ENCODE measurements at regions not wholly inside any gene's neighbourhood (a gene's known extent, or its start where the extent isn't known, plus 50 kb on each side); places are given as distances from the start of the nearest gene placed in this dataset.
"Not testable (repeated sequence)": the region's sequence is repeated elsewhere in the genome, so short reads cannot be mapped to it uniquely, and the experiment has no call there.

DNA sequence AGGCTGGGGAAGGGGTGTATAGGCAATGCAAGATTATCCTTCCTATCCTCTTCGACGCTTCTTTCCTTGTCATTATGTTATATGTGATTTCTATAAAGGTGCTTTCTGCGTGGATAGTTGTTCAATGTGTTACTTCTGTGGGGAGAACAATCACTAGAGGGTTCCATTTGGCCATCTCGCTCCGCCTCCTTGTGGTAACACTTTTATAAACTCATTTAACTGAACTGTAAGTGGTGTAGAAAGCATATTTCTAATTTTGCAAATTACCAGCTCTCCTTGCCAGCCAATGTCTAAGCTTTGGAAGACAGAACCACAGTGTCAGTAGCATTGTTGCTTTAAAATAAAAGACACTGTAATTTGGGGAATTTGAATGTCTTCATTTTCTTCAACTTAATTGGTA is 1093.7 kb upstream of the MIR17HG start:
- DNase-seq (ENCODE audit: extremely low read depth, low read depth, low spot score), result no peak

DNA sequence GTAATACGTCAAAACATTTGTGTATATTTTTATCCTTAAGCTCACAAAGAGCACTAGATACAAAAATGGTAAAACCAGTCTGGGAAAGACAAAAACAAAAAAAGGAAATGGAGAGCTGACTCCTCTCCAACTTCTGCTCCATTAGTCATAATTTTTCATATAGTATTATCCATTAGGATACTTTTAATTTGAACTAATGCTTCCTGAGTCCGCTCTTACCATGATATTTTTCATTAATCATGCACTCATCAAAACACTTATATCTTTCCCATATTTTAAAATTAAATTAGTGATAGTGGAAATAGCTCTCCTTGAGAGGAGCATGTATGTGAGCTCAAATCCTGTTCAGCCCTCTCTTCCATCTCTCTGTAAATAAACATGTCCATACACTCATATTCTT is 1093.0 kb upstream of the MIR17HG start:
- no peak for DNase-seq (ENCODE audit: extremely low read depth, low read depth, low spot score)

DNA sequence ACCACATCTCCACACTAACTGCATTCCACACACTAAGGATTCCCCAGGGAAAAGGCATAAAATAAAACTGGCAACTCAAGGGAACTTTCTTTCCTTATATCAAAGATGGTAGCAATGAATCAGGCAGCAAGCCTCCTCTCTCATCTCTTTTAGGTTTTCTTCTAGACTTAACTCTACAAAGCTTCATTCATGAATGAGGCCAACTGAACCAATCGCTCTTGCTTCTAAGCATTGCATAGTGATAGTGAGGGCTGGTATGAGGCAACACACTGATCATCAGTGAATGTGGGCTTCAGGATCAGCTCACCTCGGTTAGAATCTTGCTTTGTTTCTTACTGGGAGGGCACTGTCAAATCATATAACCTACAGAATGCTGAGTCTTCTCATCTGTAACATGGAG is 1090.7 kb upstream of the MIR17HG start:
- no peak for DNase-seq (ENCODE audit: extremely low read depth, low read depth, low spot score)

DNA sequence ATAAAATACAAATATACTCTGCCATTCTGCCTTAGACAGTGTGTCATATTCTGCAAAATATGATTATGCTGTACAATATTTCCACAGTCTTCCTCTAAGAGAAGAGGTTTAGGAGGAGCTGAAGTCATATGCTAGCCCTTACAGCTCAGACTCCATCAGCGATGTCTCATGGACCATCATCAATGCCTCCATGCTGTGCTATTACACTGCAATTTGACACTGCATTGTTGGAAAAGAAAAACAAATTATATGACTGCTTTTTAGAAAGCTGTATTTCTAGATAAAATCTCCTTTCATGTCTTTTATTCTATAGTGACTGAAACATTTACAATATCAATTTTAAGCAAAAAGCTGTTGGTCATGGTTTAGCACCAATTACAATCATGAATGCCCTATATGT is 1089.4 kb upstream of the MIR17HG start:
- DNase-seq (ENCODE audit: extremely low read depth, low read depth, low spot score), result no peak

DNA sequence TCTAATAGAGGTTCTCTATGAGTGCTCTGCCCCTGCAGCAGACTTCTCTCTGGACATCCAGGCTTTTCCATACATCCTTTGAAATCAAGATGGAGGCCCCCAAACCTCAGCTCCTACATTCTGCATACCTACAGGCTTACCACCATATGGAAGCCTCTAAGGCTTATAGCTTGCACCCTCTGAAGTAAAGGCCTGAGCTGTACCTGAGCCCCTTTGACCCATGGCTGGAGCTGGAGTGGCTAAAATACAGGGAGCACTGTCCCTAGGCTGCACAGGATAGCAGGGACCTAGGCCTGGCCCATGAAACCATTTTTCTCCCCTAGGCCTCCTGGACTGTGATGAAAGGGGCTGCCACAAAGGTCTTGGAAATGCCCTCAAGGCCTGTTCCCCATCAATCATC is 1086.1 kb upstream of the MIR17HG start:
- DNase-seq (ENCODE audit: extremely low read depth, low read depth, low spot score), result no peak

DNA sequence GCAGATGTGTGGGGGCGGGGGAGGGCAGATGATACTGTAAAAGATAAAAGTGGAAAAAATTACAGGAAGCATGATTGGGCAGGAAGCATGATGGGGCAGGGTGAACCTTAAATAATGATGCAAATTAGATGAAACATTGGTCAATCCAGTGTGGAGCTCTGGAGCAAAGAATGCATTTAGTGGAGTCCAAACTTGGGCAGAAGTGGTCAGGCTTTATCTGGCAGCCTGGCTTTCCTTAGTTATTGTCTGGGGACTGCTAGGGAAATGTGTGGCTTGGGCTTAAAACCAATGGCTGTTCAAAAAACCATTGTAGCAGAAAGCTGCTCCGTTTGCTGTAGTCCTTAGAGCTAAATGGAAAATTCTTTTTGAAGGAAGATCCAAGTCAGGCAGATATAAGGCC is 1077.3 kb upstream of the MIR17HG start:
- DNase-seq (ENCODE audit: extremely low read depth, low read depth, low spot score), result no peak

DNA sequence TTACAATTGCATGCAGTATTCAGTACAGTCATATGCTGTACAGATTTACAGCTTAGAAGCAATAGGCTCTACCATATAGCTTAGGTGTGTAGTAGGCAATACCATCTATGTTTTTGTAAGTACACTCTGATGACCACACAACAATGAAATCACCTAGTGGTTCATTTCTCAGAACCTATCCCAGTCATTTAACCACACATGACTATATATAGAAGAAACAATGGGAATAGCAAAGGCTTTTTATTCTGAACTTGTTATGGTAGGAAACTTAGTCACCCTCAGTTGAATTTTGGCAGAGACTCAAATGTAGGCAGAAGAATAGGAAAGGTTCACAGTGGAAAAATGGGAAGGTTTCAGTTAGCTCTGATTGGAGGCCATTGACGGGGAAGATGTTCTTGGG is 1075.1 kb upstream of the MIR17HG start:
- no peak for DNase-seq (ENCODE audit: extremely low read depth, low read depth, low spot score)

DNA sequence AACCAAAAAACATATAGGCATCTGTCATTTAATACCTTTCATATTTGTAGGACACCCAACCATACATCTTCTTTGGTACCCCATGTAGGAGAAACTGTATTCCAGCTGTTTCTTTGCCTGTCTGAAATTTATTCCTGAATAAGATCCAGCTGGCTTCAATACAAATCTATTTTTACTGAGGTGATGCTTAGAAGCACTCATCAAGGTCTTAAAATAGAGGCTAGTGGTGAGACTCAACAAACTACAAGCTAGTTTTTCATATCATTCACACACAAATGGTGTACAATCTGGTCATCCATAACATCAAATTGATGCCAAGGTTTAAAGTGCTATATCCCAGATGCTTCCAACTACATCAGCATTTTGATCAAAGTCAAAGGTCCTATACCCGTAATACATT is 1071.3 kb upstream of the MIR17HG start:
- DNase-seq (ENCODE audit: extremely low read depth, low read depth, low spot score), result no peak

DNA sequence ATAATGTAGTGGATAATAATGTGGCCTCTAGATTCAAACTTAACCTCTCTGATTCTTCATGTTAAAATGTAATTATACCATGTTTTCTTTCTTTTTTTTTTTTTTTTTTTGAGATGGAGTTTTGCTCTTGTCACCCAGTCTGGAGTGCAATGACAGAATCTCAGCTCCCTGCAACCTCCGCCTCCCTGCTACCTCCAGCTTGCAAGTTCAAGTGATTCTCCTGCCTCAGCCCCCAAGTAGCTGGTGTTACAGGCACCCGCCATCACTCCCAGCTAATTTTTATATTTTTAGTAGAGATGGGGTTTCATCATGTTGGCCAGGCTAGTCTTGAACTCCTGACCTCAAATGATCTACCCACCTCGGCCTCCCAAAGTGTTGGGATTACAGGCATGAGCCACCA is 1069.3 kb upstream of the MIR17HG start:
- not testable (repeated sequence) for DNase-seq (ENCODE audit: extremely low read depth, low read depth, low spot score)

DNA sequence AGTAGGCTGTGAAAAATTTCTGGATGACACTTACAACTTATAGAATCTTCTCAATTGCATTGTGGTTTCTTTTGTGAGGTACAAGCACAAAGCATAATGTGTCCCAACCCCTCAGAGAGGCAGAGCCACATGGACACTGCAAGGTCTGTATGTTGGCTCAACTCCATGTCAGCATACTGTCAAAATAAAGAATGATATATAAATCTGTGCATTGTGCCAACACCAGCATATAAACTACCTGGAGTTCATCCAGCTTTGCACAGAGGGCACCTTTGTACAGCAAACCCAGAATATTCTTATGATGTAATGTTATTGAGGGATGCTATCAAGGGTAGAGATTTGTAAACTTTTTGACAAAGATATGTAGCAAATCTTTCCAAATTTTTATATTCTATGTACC is 1065.8 kb upstream of the MIR17HG start:
- DNase-seq (ENCODE audit: extremely low read depth, low read depth, low spot score), result no peak

DNA sequence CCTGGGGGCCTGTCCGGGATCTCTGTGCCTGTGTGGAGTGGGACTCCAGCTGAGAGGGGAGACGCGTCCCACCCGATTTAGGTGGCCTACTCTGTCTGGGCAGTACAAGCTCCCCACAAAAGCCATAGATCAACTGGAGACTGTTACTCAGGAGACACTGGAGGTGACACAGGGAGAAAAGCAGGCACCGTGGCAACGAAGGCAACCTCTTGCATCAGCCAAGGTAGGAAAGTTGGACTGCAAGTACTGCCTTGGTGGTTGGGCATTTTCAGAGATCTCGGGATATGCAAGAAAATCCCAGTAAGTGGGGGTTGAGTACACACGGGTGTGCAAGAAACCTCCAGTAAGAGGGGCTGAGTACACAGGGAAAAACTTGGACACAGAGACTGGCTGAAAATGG is 1060.0 kb upstream of the MIR17HG start:
- no peak for DNase-seq (ENCODE audit: extremely low read depth, low read depth, low spot score)

DNA sequence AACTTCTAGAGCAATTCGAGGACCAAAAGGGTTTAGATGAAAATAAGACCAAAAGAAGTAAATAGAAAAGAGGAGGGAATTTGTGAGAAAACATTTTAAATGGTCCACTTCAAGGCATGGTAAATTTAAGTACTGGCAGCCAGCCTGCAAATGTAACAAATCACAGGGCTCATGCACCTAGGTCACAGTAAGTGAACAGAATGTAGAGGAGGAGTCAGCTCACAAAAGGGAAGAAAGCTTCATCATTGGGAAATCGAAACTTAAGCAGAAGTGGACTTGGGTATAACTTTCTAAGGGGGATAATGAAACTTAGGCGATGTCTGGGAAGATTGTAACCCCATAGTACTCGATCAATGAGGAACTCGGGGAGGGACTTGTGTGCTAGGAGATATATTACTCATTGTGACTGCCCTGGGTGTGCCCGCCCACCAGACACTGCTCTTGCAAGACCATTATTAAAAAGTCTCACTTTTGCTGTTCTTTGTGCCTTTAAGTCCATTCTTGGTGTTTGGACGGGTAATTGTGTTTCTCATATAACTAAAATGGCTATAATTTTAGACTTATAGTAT is 1053.6 kb upstream of the MIR17HG start:
- DNase-seq (ENCODE audit: extremely low read depth, low read depth, low spot score), result no peak

DNA sequence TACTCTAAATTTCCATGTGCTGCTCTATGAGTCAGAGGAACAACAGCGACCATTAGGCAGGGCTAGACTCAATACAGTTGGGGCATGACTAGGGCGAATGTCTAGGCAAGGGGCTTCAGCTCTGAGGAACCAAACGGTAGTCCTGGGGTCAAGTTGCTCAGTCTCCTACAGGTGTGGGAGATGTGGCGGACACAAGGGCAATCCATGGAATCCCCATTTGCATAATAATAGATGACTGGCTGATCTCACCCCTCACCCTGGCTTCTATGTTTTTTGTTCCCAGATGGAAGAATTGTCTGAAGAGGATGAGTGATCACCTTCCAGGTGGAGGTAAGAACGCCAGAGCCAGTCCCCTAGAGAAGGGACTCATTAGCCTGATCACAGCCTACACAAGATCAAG is 1048.2 kb upstream of the MIR17HG start:
- DNase-seq (ENCODE audit: extremely low read depth, low read depth, low spot score), result no peak

DNA sequence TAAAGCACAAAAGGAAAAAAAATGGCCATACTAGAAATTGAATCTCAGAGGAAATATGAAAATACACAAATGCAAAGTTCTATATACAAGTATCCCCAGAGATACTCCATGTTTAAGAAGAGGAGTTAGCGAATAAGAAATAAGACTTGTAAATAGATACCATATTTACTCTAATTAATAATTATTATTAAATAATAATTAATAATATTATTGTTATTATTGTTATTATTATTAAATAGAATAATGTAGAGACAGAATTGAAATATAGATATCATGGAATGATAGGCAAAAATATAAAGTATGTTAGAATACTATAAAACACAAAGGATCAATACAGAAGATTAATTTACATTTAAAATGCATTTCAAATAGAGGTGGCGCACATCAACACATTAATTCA is 1047.5 kb upstream of the MIR17HG start:
- DNase-seq (ENCODE audit: extremely low read depth, low read depth, low spot score), result no peak

DNA sequence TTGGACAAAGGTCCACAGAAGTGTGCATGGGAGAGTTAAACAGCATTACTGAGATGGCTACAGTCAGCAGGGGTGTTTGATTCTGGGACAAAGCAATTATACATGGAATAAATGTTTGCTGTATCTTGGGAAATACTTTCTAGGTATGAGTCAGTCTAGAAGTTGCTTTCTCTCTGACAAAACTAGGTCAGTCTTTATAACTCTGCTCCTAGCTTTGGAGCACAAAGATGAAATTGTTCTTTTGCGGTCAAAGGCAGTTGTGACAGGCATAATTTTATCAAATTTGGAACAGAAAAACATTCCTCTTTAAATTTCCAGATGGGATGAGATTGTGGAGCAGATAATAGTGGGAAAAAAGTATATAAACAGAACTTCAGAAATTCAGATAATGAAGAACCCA is 1045.4 kb upstream of the MIR17HG start:
- no peak for DNase-seq (ENCODE audit: extremely low read depth, low read depth, low spot score)

DNA sequence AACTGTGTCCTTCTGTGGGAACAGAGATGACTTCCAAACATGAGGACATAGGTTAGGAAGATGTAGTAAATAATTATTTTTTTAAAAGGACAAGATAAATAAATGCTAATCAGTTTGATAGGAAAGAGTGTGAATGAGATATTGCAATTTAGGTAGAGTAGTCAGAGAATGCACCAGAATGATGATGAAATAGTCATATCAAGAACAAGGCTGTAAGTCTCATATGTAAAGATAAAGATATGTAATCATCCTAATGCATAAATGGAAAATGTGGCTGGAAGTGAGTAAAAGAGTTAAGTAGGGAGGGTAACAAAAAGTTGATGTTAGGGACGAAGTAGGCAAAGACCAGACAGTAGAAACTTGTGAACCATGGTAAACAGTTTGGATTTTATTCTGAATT is 1041.7 kb upstream of the MIR17HG start:
- no peak for DNase-seq (ENCODE audit: extremely low read depth, low read depth, low spot score)

DNA sequence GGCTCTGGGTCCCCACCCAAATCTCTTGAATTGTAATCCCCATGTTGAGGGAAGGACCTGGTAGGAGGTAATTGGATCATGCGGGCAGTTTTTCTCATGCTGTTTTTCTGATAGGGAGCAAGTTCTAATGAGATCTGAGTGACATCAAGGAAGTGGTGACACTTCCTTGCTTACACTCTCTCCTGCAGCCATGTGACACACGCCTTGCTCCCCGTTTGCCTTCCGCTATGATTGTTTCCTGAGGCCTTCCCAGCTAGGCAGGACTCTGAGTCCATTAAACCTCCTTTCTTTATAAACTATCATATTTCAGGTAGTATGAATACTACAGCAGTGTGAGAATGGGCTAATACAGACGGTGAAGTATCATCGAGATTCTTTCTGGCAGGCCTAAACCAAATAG is 1040.4 kb upstream of the MIR17HG start:
- no peak for DNase-seq (ENCODE audit: extremely low read depth, low read depth, low spot score)

DNA sequence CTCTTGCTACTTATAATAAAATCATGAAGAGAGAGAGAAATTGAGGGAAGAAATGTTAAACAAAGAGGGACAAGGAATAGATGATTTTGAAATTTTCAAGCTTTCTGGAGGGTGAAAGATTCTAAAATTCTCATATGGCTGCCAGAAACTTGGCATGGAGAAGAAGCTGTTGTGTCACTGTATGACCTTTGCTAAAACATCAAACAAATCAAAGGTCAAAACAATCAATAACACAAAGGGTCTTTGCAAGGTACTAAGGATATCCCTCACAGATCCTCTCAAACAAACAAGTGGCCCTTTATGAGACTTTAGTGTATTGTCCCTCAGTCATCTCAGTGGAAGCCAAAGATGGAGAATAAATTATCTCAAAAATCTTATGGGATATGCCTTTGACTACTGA is 1039.2 kb upstream of the MIR17HG start:
- no peak for DNase-seq (ENCODE audit: extremely low read depth, low read depth, low spot score)

DNA sequence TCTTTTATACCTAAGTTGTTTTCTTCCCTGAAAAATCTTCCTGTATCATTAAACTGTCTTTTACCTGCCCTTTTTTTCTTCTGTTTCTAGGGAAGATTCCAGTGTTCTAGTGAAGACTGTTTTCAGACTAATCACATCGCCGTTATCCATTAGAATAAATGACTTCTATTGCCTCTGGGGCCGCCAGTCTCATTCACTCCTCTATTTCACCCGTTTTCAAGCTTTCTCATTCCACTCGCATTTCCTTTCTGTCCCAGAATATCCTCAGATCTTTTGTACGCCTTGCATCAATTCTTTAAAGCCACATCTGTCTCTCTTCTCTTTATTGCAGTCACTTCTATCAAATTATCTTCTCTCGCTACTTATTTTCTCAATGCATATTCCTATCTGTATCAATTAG is 1035.6 kb upstream of the MIR17HG start:
- no peak for DNase-seq (ENCODE audit: extremely low read depth, low read depth, low spot score)

DNA sequence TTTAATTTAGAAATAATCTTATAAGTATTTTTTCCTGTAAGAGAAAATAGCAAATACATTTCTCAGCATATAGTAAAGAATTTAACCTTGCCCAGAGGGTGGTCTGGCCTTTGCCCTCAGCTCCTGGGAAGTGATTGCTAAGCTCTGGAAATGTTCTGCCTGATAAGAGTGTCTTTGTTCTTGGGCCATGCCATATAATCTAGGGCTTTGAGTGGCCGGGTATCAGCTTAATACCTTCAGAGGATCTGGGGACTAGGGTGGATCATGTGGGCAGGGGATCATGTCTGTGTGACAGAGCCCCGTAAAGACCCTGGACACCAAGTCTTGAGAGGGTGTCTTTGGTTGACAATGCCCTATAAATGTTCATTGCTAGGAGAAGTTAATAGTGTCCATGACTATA is 1032.4 kb upstream of the MIR17HG start:
- DNase-seq (ENCODE audit: extremely low read depth, low read depth, low spot score), result no peak

DNA sequence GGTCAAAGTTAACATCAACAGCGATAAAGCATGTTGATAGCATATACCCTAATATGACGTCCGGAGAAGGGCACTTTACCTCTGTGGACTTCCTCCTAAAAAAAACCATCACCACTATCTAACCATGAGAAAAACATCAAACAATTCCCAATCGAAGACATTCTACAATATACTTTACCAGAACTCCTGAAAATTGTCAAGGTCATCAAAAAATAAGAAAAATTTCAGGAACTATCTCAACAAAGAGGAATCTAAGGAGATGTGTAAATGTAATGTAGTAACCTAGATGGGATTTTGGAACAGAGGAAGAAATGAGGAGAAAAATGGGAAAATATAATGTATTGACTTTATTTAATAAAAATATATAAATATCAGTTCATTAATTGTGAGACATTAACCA is 1026.8 kb upstream of the MIR17HG start:
- no peak for DNase-seq (ENCODE audit: extremely low read depth, low read depth, low spot score)

DNA sequence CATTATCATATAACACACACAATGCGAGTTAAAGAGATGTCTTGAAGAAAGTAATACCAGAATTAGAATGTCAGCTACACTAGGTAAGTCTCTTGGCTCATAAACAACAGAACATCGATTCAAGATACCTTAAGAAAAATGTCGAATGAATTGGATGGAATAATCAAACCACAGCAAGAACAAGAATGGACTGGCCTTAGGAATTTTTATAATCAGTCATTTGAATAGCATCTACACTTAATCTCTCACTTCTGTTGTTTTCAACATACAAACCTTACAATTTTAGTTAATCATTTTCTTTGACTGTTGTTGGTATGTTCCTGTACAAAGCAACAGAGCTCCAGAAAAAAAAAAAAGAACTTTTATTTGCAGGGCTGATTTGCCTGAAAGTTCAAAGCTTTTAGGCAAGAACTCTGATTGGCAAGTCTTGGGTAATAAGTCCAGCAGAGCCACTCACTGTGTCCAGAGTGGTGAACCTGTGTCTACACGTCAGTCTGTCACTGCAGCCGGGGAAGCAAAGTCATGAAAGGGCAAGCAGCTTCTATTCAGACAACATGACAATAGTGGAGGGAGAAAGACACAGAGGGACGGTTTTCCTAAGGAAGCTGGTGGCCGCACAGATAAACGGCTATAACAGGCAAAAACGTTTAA is 1026.1 kb upstream of the MIR17HG start:
- DNase-seq (ENCODE audit: extremely low read depth, low read depth, low spot score), result no peak

DNA sequence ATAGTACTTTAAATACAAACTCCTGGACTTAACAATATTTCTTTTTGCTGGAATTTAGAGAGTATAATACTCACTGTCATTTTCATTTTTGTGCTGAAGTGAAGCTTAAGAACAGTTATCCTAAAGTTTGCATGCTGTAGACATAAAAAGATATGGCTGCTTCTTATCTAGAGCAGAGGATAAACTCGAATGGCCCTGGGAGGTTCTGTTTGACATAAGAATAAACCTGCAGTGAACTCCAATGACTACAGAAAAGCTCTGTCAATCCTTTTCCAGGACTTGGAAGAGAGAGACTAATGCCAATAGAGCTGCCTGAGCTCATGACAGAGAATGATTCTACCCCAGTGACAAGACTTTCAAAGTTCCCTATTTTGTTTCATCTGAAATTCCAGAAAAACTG is 1017.8 kb upstream of the MIR17HG start:
- DNase-seq (ENCODE audit: extremely low read depth, low read depth, low spot score), result no peak

All from glomerular endothelial cell (primary cell).